22Rv1 (cell line): ENCODE measurements at regions not wholly inside any gene's neighbourhood (a gene's known extent, or its start where the extent isn't known, plus 50 kb on each side); places are given as distances from the start of the nearest gene placed in this dataset.

ENCODE experiments used
- H3K27ac ChIP-seq: fragments of 450-650 bp; 2 replicates; pipeline ENCODE4 v1.5.1; 2017
- ZFX ChIP-seq: fragments of 450-650 bp; IDR thresholded peaks from 2 replicates; pipeline ENCODE4 v1.6.1; 2017; ENCODE audit warnings: antibody characterized with exemption, borderline replicate concordance
- TF ChIP-seq, protein P1 (sequence below): fragments of 450-650 bp; IDR thresholded peaks from 2 replicates; pipeline ENCODE4 v1.5.1; 2017; ENCODE audit warnings: mild to moderate bottlenecking

DNA sequence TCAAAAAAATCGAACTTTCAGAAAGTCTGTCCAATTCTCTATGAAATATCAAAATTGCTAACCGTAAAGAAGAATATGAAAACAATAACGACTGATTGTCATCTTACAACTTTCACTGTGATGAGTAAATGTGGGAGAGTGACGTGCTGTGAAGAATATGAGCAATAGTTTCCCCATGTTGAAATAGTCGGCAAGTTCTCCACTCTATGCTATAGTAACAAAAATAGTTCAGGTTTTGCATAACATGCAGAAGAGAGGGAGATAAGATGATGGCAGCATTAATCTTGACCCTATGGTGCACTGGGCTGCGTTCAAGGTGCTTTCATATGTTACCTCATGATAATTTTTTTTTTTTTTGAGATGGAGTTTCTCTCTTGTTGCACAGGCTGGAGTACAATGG is 196.8 kb upstream of the CYRIA start:
- TF ChIP-seq, protein P1, sequence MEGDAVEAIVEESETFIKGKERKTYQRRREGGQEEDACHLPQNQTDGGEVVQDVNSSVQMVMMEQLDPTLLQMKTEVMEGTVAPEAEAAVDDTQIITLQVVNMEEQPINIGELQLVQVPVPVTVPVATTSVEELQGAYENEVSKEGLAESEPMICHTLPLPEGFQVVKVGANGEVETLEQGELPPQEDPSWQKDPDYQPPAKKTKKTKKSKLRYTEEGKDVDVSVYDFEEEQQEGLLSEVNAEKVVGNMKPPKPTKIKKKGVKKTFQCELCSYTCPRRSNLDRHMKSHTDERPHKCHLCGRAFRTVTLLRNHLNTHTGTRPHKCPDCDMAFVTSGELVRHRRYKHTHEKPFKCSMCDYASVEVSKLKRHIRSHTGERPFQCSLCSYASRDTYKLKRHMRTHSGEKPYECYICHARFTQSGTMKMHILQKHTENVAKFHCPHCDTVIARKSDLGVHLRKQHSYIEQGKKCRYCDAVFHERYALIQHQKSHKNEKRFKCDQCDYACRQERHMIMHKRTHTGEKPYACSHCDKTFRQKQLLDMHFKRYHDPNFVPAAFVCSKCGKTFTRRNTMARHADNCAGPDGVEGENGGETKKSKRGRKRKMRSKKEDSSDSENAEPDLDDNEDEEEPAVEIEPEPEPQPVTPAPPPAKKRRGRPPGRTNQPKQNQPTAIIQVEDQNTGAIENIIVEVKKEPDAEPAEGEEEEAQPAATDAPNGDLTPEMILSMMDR, result no peak
- TF ChIP-seq ZFX, result no peak
- H3K27ac ChIP-seq, result no peak overlapping the region

DNA sequence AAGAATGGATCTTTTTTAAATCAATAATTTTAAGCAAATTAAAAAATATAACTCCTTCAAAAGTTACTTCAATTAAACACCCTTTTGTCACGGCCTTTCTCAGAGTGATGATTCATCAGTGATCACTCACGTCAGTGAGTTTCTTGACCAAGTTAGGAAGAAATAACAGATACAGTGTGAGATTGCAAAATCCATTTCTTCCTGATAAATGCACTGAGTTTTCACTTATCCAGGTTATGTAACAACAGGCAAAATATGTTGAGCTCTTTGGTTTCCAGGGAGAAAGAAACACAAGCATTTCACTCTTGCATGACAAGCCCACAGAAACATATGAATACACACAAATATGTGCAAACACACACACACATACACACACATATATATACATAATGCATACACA is 195.9 kb upstream of the CYRIA start:
- no peak for TF ChIP-seq ZFX
- TF ChIP-seq, protein P1, result no peak
- H3K27ac ChIP-seq, result no peak overlapping the region

DNA sequence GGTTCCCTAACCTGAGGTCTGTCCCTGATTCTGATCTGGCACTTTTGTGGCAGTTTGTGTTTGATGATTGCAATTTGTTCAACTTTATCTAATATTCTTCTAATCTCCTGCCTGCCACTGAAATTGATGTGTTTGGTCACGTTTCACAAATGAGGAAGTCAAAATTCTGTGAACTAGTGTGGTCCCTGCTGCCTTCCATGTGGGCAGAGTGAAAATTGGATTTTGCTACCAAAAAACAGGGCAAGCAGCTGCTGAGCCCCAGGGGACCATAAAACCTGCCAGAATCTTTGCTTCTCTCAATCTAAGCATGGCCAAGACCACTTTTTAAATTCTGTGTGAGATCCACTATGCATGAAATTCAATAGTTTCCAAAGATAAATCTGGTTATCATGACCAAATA is 195.5 kb upstream of the CYRIA start:
- no peak overlapping the region for H3K27ac ChIP-seq
- TF ChIP-seq, protein P1, result no peak
- TF ChIP-seq ZFX, result no peak

DNA sequence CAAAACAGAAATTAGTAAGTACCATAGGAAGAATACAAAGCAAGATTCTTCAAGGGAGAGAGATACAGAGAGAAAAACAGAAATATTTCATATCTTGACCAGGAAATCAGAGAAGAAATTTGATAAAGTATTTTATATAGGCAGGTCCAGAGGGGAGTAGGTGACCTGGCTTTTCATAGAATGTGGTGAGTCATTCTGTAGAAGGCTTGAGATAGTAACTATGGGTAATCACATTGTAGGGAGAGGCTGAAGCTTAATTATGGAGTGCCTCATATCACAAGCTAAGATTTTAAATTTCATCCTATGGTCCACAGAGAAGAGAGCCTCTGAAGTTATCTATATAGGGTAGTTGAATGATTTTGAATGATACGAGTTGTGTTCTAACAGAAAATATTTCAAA is 195.0 kb upstream of the CYRIA start:
- TF ChIP-seq ZFX, result no peak
- TF ChIP-seq, protein P1, result no peak
- no peak overlapping the region for H3K27ac ChIP-seq

DNA sequence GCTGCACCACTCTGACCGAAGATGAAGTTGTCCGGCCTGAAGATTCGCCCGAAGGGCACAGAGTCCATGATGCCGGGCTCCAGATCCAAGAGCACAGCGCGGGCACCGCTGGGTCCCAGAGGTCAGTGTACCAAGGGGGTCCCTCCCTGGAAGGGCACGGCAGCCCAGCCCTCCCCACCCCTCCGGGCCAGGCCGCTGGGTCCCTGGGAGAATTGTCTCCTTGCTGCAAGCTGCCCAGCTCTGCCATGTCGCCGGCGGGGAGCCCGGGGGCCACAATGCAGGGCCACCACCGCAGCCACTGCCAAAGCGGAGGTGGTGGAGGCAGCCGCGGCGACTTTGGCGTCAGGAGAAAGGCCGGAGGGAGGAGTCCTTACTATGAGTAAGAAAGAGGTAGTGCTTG is 189.5 kb upstream of the CYRIA start:
- no peak for TF ChIP-seq ZFX
- TF ChIP-seq, protein P1, result no peak
- H3K27ac ChIP-seq, result no peak overlapping the region

DNA sequence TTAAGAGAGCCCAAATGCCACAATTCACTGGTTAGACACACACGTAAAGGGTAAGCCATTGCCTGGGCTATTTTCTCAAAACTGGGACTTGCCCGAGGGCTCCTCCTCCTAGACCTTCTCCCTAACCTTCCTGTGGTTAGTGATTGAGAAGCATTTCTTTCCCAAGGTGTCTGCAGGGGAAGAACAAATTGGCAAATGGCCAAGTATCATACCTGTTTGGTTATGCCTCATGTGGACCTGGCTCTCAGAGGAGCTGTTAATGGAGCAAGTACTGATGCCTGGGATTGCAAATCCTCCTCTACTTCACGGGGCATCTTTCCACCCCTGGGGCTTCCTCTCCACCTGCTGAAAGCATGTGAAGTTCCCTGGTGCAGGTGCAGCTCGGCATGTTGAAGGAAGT is 187.5 kb upstream of the CYRIA start:
- H3K27ac ChIP-seq, result no peak overlapping the region
- no peak for TF ChIP-seq ZFX
- TF ChIP-seq, protein P1, result no peak

DNA sequence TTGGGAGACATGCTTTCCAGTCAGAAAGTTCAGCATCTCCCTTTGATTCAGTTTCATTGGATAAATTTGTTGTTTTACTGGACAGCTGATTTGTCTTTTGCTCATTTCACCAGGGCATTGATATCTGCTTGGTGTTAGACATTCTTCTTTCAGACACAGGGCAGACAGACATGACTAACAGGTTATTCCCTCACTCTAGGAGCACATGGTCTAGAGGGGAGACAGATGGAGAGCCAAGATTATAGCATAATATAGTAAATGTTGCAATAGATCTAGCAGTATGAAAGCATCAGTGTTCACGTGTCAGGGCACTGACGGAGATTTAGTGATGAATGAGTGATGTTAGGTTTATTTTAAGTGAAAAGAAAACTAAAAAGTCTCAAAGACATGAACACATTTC is 187.0 kb upstream of the CYRIA start:
- TF ChIP-seq, protein P1, result no peak
- no peak for TF ChIP-seq ZFX
- no peak overlapping the region for H3K27ac ChIP-seq
